HEK293T (cell line): ENCODE measurements at regions not wholly inside any gene's neighbourhood (a gene's known extent, or its start where the extent isn't known, plus 50 kb on each side); places are given as distances from the start of the nearest gene placed in this dataset.

Experiments
- ARNT ChIP-seq: fragments of 450-650 bp; IDR thresholded peaks from 2 replicates; pipeline ENCODE4 v1.6.1; 2017; ENCODE audit warnings: mild to moderate bottlenecking
- FOXA1 ChIP-seq: fragments of 450-650 bp; IDR thresholded peaks from 2 replicates; pipeline ENCODE4 v1.6.1; 2016; ENCODE audit warnings: mild to moderate bottlenecking
- FOXK2 ChIP-seq: fragments of 450-650 bp; IDR thresholded peaks from 2 replicates; pipeline ENCODE4 v1.6.1; 2016; ENCODE audit warnings: mild to moderate bottlenecking
- L3MBTL2 ChIP-seq: fragments of 450-650 bp; conservative IDR thresholded peaks from 2 replicates; pipeline ENCODE4 v1.6.1; 2016; ENCODE audit warnings: mild to moderate bottlenecking
- NFRKB ChIP-seq: fragments of 450-650 bp; IDR thresholded peaks from 2 replicates; pipeline ENCODE4 v1.6.1; 2016; ENCODE audit warnings: mild to moderate bottlenecking, moderate library complexity
- PKNOX1 ChIP-seq: fragments of 450-650 bp; IDR thresholded peaks from 2 replicates; pipeline ENCODE4 v1.6.1; 2016
- SP1 ChIP-seq: fragments of 450-650 bp; IDR thresholded peaks from 2 replicates; pipeline ENCODE4 v1.6.1; 2017
- SUZ12 ChIP-seq: fragments of 450-650 bp; IDR thresholded peaks from 2 replicates; pipeline ENCODE4 v1.6.1; 2016; ENCODE audit warnings: mild to moderate bottlenecking
- TARDBP ChIP-seq: fragments of 450-650 bp; IDR thresholded peaks from 2 replicates; pipeline ENCODE4 v1.6.1; 2016
- ZNF384 ChIP-seq: fragments of 450-650 bp; IDR thresholded peaks from 2 replicates; pipeline ENCODE4 v1.6.1; 2016

- TF ChIP-seq FOXA1 (no peak), FOXK2 (no peak), ARNT (no peak), ZNF384 (no peak), SP1 (no peak), TARDBP (no peak), SUZ12 (no peak), L3MBTL2 (no peak), PKNOX1 (no peak), NFRKB (no peak)
Observed at GRCh38 chr6:12506159-12506558, 210.4 kb upstream of the PHACTR1 start.
